ENCODE measurements at regions not wholly inside any gene's neighbourhood (a gene's known extent, or its start where the extent isn't known, plus 50 kb on each side); places are given as distances from the start of the nearest gene placed in this dataset.
A peak's percentile ranks its signal among the peaks of the same experiment; 100 is the strongest.

GRCh38 chr4:71126719-71127118 lies 133.3 kb downstream of the DCK start:
- TF ChIP-seq CTCF (IDR thresholded peaks at IDR 0.05; ENCODE audit: low read depth, low read length, missing control alignments): no peak
- H3K27me3 ChIP-seq (replicated peaks): no peaks in the 10 kb centered on the region
- DNase-seq: peak; percentile 94
- H3K36me3 ChIP-seq (replicated peaks): no peaks in the 10 kb centered on the region
- peak overlapping the region; percentile 60 for H3K27ac ChIP-seq
- H3K4me3 ChIP-seq (ENCODE audit: low read depth, low read length): no peak overlapping the region
- in situ Hi-C loops (cut with HindIII; ENCODE audit: low pct_ligation_motif_present, low sequenced_read_pairs): loop anchor here (25.0 kb wide), 1 partner anchor 111 kb away; no protein-coding TSS in a partner anchor

- H3K27ac ChIP-seq: peak overlapping the region; percentile 65
- DNase-seq: peak; percentile 72
- no peaks in the 10 kb centered on the region for H3K36me3 ChIP-seq (replicated peaks)
- no peak overlapping the region for H3K4me3 ChIP-seq (ENCODE audit: low read depth, low read length)
- peak; percentile 37 for TF ChIP-seq CTCF (IDR thresholded peaks at IDR 0.05; ENCODE audit: low read depth, low read length, missing control alignments)
- H3K27me3 ChIP-seq (replicated peaks): no peaks in the 10 kb centered on the region
- in situ Hi-C loops (cut with HindIII; ENCODE audit: low pct_ligation_motif_present, low sequenced_read_pairs): loop anchor here (25.0 kb wide), 1 partner anchor 106 kb away; no protein-coding TSS in a partner anchor
Measured at GRCh38 chr4:71130827-71131603, 137.6 kb downstream of the DCK start.

- in situ Hi-C loops (cut with HindIII; ENCODE audit: low pct_ligation_motif_present, low sequenced_read_pairs): loop anchor here (25.0 kb wide), 1 partner anchor 105 kb away; no protein-coding TSS in a partner anchor
- Histone ChIP-seq H3K4me3 (ENCODE audit: low read depth, low read length) (no peak overlapping the region), H3K27ac (no peak overlapping the region), H3K36me3 (replicated peaks) (no peaks in the 10 kb centered on the region), H3K27me3 (replicated peaks) (no peaks in the 10 kb centered on the region)
- DNase-seq: no peak
- no peak for TF ChIP-seq CTCF (IDR thresholded peaks at IDR 0.05; ENCODE audit: low read depth, low read length, missing control alignments)
Measured at GRCh38 chr4:71132486-71132885, 139.0 kb downstream of the DCK start.

GRCh38 chr4:71133491-71133890 lies 140.0 kb downstream of the DCK start:
- Histone ChIP-seq H3K27me3 (replicated peaks) (no peaks in the 10 kb centered on the region), H3K36me3 (replicated peaks) (no peaks in the 10 kb centered on the region), H3K4me3 (ENCODE audit: low read depth, low read length) (no peak overlapping the region), H3K27ac (no peak overlapping the region)
- peak; percentile 14 for DNase-seq
- in situ Hi-C loops (cut with HindIII; ENCODE audit: low pct_ligation_motif_present, low sequenced_read_pairs): loop anchor here (25.0 kb wide), 1 partner anchor 104 kb away; no protein-coding TSS in a partner anchor
- no peak for TF ChIP-seq CTCF (IDR thresholded peaks at IDR 0.05; ENCODE audit: low read depth, low read length, missing control alignments)

- no peaks in the 10 kb centered on the region for H3K36me3 ChIP-seq (replicated peaks)
- in situ Hi-C loops (cut with HindIII; ENCODE audit: low pct_ligation_motif_present, low sequenced_read_pairs): loop anchor here (25.0 kb wide), 1 partner anchor 101 kb away; no protein-coding TSS in a partner anchor
- H3K27ac ChIP-seq: no peak overlapping the region
- DNase-seq: no peak
- TF ChIP-seq CTCF (IDR thresholded peaks at IDR 0.05; ENCODE audit: low read depth, low read length, missing control alignments): no peak
- H3K27me3 ChIP-seq (replicated peaks): no peaks in the 10 kb centered on the region
- H3K4me3 ChIP-seq (ENCODE audit: low read depth, low read length): no peak overlapping the region
Measured at GRCh38 chr4:71136071-71136470, 142.6 kb downstream of the DCK start.
